MM.1S (cell line): ENCODE measurements at regions not wholly inside any gene's neighbourhood (a gene's known extent, or its start where the extent isn't known, plus 50 kb on each side); places are given as distances from the start of the nearest gene placed in this dataset.

ENCODE experiments used
- CTCF ChIP-seq: fragments of 300-600 bp; sonication (generic); IDR thresholded peaks from 2 replicates; pipeline ENCODE4 v1.5.1; 2016; ENCODE audit warnings: antibody characterized with exemption, low read length, mixed read lengths
- EZH2 ChIP-seq: fragments of 300-600 bp; sonication (generic); optimal IDR thresholded peaks from 2 replicates; pipeline ENCODE3; 2017; ENCODE audit warnings: low read depth, mild to moderate bottlenecking, antibody characterized with exemption, low read length, mixed read lengths
- EZH2phosphoT487 ChIP-seq: fragments of 300-600 bp; sonication (generic); IDR thresholded peaks from 2 replicates; pipeline ENCODE4 v1.6.1; 2018; ENCODE audit warnings: antibody characterized with exemption, low read length

GRCh38 chr2:18312818-18313217 lies 247.6 kb downstream of the RDH14 start:
- no peak for TF ChIP-seq CTCF
- TF ChIP-seq EZH2, result no peak
- no peak for TF ChIP-seq EZH2phosphoT487
